H1 (cell line): ENCODE measurements at regions not wholly inside any gene's neighbourhood (a gene's known extent, or its start where the extent isn't known, plus 50 kb on each side); places are given as distances from the start of the nearest gene placed in this dataset.

ENCODE experiments used
- CTCF ChIA-PET: fragments of 300-600 bp; sonication (Branson Sonifier 250); formaldehyde crosslinking; loops from one replicate; lab custom pipeline; 2021; ENCODE audit not compliant: partially characterized antibody; lab: Charles Lee
- POLR2A ChIA-PET: fragments of 300-600 bp; sonication (Branson Sonifier 250); formaldehyde crosslinking; loops from one replicate; lab custom pipeline; 2021; ENCODE audit warnings: inconsistent platforms; ENCODE audit not compliant: partially characterized antibody; lab: Charles Lee
- DNase-seq, 2 experiments: peaks; one replicate each; pipeline versions ENCODE4 v3.0.0 to v3.0.0-alpha.2; 2010 to 2022; ENCODE audit warnings: low spot score in 2 of 2, low read depth in 1 of 2, mixed read lengths in 1 of 2
- FAIRE-seq: peaks from 2 replicates; lab custom pipeline; 2011; peaks lifted over from hg19 to GRCh38; lab: Jason Lieb, UNC
- H2AFZ ChIP-seq: 2 replicates; pipeline ENCODE4 v1.8.1; 2012; ENCODE audit warnings: low read length, inconsistent platforms
- H2AK5ac ChIP-seq: 2 replicates; pipeline ENCODE4 v1.6.1; 2013; ENCODE audit warnings: low read depth, low read length
- H2BK120ac ChIP-seq: replicated peaks from 2 replicates; pipeline ENCODE3; 2013; ENCODE audit warnings: low read depth, low read length, inconsistent platforms
- H2BK12ac ChIP-seq: 2 replicates; pipeline ENCODE4 v1.6.1; 2013; ENCODE audit warnings: low read depth, low read length
- H2BK15ac ChIP-seq: 2 replicates; pipeline ENCODE4 v1.6.1; 2013; ENCODE audit warnings: low read length
- H2BK20ac ChIP-seq: 2 replicates; pipeline ENCODE4 v1.6.1; 2013; ENCODE audit warnings: low read length
- H2BK5ac ChIP-seq: 2 replicates; pipeline ENCODE4 v1.6.1; 2013; ENCODE audit warnings: low read depth, low read length
- H3K14ac ChIP-seq: 2 replicates; pipeline ENCODE4 v1.6.1; 2013; ENCODE audit warnings: inconsistent platforms; ENCODE audit not compliant: insufficient read length
- H3K18ac ChIP-seq: 2 replicates; pipeline ENCODE4 v1.6.1; 2013; ENCODE audit warnings: low read length; ENCODE audit errors: extremely low read depth
- H3K23ac ChIP-seq: 2 replicates; pipeline ENCODE4 v1.6.1; 2013; ENCODE audit warnings: inconsistent platforms; ENCODE audit not compliant: insufficient read length
- H3K23me2 ChIP-seq: 2 replicates; pipeline ENCODE4 v1.6.1; 2013; ENCODE audit warnings: low read depth, low read length
- H3K27ac ChIP-seq: 2 replicates; pipeline ENCODE4 v1.6.1; 2011; ENCODE audit warnings: low read depth, low read length, inconsistent platforms
- H3K27me3 ChIP-seq, 4 experiments: replicated peaks in 1 of 4; 1 replicate in 1 of 4; 2 replicates in 3 of 4; pipeline versions ENCODE4 v1.6.1 to v1.8.1; 2011 to 2013; ENCODE audit warnings: low read length in 3 of 4, mild to moderate bottlenecking in 3 of 4, inconsistent platforms in 2 of 4, mixed read lengths in 2 of 4, moderate library complexity in 1 of 4; ENCODE audit not compliant: control insufficient read depth in 3 of 4, insufficient read depth in 3 of 4; ENCODE audit errors: extremely low read depth in 1 of 4
- H3K36me3 ChIP-seq, 4 experiments: 2 replicates each; pipeline versions ENCODE4 v1.6.1 to v1.8.1; 2011 to 2013; ENCODE audit warnings: mild to moderate bottlenecking in 4 of 4, low read length in 3 of 4, moderate library complexity in 2 of 4, control low read depth in 1 of 4, inconsistent platforms in 1 of 4; ENCODE audit not compliant: insufficient read depth in 4 of 4, control insufficient read depth in 2 of 4
- H3K4ac ChIP-seq: replicated peaks from 2 replicates; pipeline ENCODE3; 2013; ENCODE audit warnings: low read length, low read depth, mixed read lengths, inconsistent platforms; ENCODE audit not compliant: insufficient read length
- H3K4me1 ChIP-seq, 4 experiments: replicated peaks in 1 of 4; 1 replicate in 1 of 4; 2 replicates in 3 of 4; pipeline versions ENCODE4 v1.6.1 to v1.8.1; 2011 to 2013; ENCODE audit warnings: low read length in 3 of 4, inconsistent platforms in 2 of 4, mixed read lengths in 1 of 4; ENCODE audit not compliant: insufficient read depth in 4 of 4, control insufficient read depth in 3 of 4
- H3K4me2 ChIP-seq, 2 experiments: 2 replicates each; pipeline versions ENCODE4 v1.6.1 to v1.8.1; 2011 to 2013; ENCODE audit warnings: low read depth in 2 of 2, low read length in 2 of 2, control low read depth in 1 of 2, inconsistent platforms in 1 of 2, mild to moderate bottlenecking in 1 of 2; ENCODE audit not compliant: insufficient read depth in 1 of 2
- H3K4me3 ChIP-seq, 4 experiments: fragments of 200-600, 300-600 bp in 1 of 4; sonication (generic), shearing (Covaris generic), sonication (Bioruptor Twin) in 1 of 4; 2 replicates each; pipeline versions ENCODE4 v1.5.1 to v1.8.1; 2011 to 2016; ENCODE audit warnings: low read length in 4 of 4, low read depth in 3 of 4, control low read depth in 2 of 4, inconsistent platforms in 2 of 4, mild to moderate bottlenecking in 2 of 4, mixed read lengths in 1 of 4, moderate library complexity in 1 of 4; ENCODE audit not compliant: insufficient read depth in 2 of 4; ENCODE audit errors: extremely low read depth in 1 of 4
- H3K56ac ChIP-seq: replicated peaks from 2 replicates; pipeline ENCODE3; 2013; ENCODE audit warnings: low read depth, mild to moderate bottlenecking, mixed read lengths, low read length, inconsistent platforms; ENCODE audit not compliant: insufficient read length
- H3K79me1 ChIP-seq: 2 replicates; pipeline ENCODE4 v1.6.1; 2013; ENCODE audit warnings: low read depth, low read length, control low read depth
- H3K79me2 ChIP-seq, 2 experiments: 2 replicates each; pipeline versions ENCODE4 v1.6.1 to v1.8.1; 2012 to 2013; ENCODE audit warnings: low read length in 2 of 2, mild to moderate bottlenecking in 2 of 2, inconsistent platforms in 1 of 2; ENCODE audit not compliant: insufficient read depth in 2 of 2, control insufficient read depth in 1 of 2
- H3K9ac ChIP-seq, 4 experiments: replicated peaks in 1 of 4; 1 replicate in 1 of 4; 2 replicates in 3 of 4; pipeline versions ENCODE4 v1.6.1 to v1.8.1; 2011 to 2013; ENCODE audit warnings: low read depth in 3 of 4, low read length in 3 of 4, control low read depth in 2 of 4, mild to moderate bottlenecking in 2 of 4, moderate library complexity in 2 of 4, inconsistent platforms in 1 of 4; ENCODE audit errors: extremely low read depth in 1 of 4
- H3K9me3 ChIP-seq, 2 experiments: 2 replicates each; pipeline versions ENCODE4 v1.6.1 to v1.8.1; 2012 to 2013; ENCODE audit warnings: mild to moderate bottlenecking in 2 of 2, moderate library complexity in 2 of 2, control low read depth in 1 of 2, inconsistent platforms in 1 of 2, low read depth in 1 of 2, low read length in 1 of 2, mixed read lengths in 1 of 2; ENCODE audit not compliant: insufficient read depth in 2 of 2
- H4K20me1 ChIP-seq, 2 experiments: replicated peaks in 1 of 2; 2 replicates each; pipeline versions ENCODE3 to v1.8.1; 2011 to 2013; ENCODE audit warnings: inconsistent platforms in 2 of 2, low read length in 2 of 2, mild to moderate bottlenecking in 1 of 2; ENCODE audit not compliant: insufficient read depth in 2 of 2, control insufficient read depth in 1 of 2
- H4K5ac ChIP-seq: 2 replicates; pipeline ENCODE4 v1.6.1; 2013; ENCODE audit warnings: low read length, low read depth, mixed read lengths, inconsistent platforms; ENCODE audit not compliant: insufficient read length
- H4K8ac ChIP-seq: 2 replicates; pipeline ENCODE4 v1.8.0; 2013; ENCODE audit warnings: mild to moderate bottlenecking, moderate library complexity, low read length, inconsistent platforms; ENCODE audit not compliant: insufficient read depth; ENCODE audit errors: extremely low read depth
- H4K91ac ChIP-seq: replicated peaks from 2 replicates; pipeline ENCODE3; 2013; ENCODE audit warnings: low read length, mixed read lengths, inconsistent platforms; ENCODE audit not compliant: insufficient read length
- SP4 ChIP-seq: IDR thresholded peaks from 2 replicates; pipeline ENCODE4 v1.6.1; 2012; ENCODE audit warnings: low read length, inconsistent platforms
- TCF12 ChIP-seq: IDR thresholded peaks from 2 replicates; pipeline ENCODE4 v1.6.1; 2011; ENCODE audit warnings: low read depth, mild to moderate bottlenecking, low read length
- WGBS, 2 experiments: shearing (Covaris generic) in 1 of 2; methylation state at CpG; one replicate each; pipeline versions ENCODE4 v1.1.6 to v1.1.7; 2013 to 2015; ENCODE audit warnings: low lambda C conversion rate in 2 of 2, mixed read lengths in 2 of 2, inconsistent platforms in 1 of 2, low coverage in 1 of 2, missing lambda C conversion rate in 1 of 2; ENCODE audit not compliant: insufficient replicate concordance in 2 of 2, insufficient coverage in 1 of 2, insufficient read length in 1 of 2; ENCODE audit errors: extremely low coverage in 1 of 2, missing lambda C conversion rate in 1 of 2; 5-methylcytosine and 5-hydroxymethylcytosine counted together

DNA sequence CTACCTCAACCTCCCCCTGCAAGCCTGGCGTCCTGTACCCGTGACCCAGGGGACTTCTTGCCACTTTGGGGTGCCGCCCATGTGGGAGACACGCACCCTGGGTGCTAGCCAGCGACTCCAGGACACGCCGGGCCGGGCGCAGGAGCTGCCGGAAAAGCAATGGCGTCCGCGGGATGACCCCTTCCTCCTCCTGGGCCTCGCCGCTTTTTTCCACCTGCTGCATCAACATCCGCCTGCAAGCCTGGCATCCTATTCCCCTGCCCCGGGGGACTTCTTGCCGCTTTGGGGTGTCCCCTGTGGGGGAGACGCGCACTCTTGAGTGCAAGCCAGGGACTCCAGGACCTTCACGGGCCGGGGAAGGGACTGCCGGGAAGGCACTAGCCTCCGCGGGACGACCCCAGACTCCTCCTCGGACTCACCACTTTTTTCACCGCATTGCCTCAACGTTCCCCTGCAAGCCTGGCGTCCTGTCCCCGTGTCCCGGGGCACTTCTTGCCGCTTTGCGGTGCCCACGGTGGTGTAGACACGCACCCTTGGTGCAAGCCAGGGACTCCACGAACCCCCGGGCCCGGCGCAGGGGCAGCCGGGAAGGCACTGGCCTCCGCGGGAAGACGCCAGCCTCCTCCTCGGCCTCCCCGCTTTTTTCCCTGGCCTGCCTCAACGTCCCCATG, 237.8 kb downstream of the TUBA3C start:
- Histone ChIP-seq H3K79me1 (no peaks in the 10 kb centered on the region), H2BK5ac (no peak overlapping the region), H3K4me2 (no peak overlapping the region), H3K27me3 (no peaks in the 10 kb centered on the region), H3K18ac (no peak overlapping the region), H2AK5ac (no peak overlapping the region), H3K23me2 (no peaks in the 10 kb centered on the region), H3K4me1 (no peaks in the 10 kb centered on the region), H3K79me2 (no peaks in the 10 kb centered on the region), H4K20me1 (no peaks in the 10 kb centered on the region), H3K14ac (no peak overlapping the region), H3K4me3 (no peak overlapping the region), H2BK12ac (no peak overlapping the region), H3K36me3 (no peaks in the 10 kb centered on the region), H2AFZ (no peak overlapping the region), H3K4ac (no peak overlapping the region), H3K56ac (no peak overlapping the region), H4K5ac (no peak overlapping the region), H3K9ac (no peak overlapping the region), H4K91ac (no peak overlapping the region), H3K9me3 (peaks cover 60 to 66% of the 10 kb centered on the region in 2 experiments), H2BK120ac (no peak overlapping the region), H4K8ac (no peak overlapping the region), H3K23ac (no peak overlapping the region), H2BK20ac (no peak overlapping the region), H2BK15ac (no peak overlapping the region), H3K27ac (no peak overlapping the region)
- DNase-seq: no peak
- ChIA-PET CTCF (no interaction called here), POLR2A (no interaction called here)
- no peak for TF ChIP-seq SP4
- TF ChIP-seq TCF12: no peak
- FAIRE-seq: no peak
- WGBS, 2 experiments: 98% methylated on average over 27 of the region's 47 CpGs; no CpG with 5 or more reads in 1 of the 2 experiments
